ENCODE measurements at regions not wholly inside any gene's neighbourhood (a gene's known extent, or its start where the extent isn't known, plus 50 kb on each side); places are given as distances from the start of the nearest gene placed in this dataset.

GRCh38 chr14:54173802-54174201, 217.2 kb upstream of the BMP4 start:
- no peaks in the 10 kb centered on the region for H3K36me3 Mint-ChIP-seq
- no peaks in the 10 kb centered on the region for H3K9me3 Mint-ChIP-seq
- H3K9ac ChIP-seq (ENCODE audit: insufficient read depth, low read length, poor library complexity, severe bottlenecking) = no peak overlapping the region
- peaks cover 0 to 7% of the 10 kb centered on the region in 2 donors for H3K27me3 ChIP-seq (ENCODE audit: control insufficient read depth in 2 of 2, insufficient read depth in 2 of 2, low read length in 2 of 2)
- peak overlapping the region in 1 of 7 donors; percentile 41 for H3K27ac Mint-ChIP-seq
- no peak overlapping the region for H2AFZ ChIP-seq (ENCODE audit: insufficient read depth, low read depth, low read length, poor library complexity, severe bottlenecking)
- H3K4me3 ChIP-seq (replicated peaks in 1 of 3; ENCODE audit: low read depth in 2 of 3, low read length in 3 of 3) = no peak overlapping the region
- DNase-seq = no peak
- peaks cover 2 to 13% (median 4%) of the 10 kb centered on the region in 3 donors for H3K27me3 Mint-ChIP-seq (ENCODE audit: low read depth in 3 of 3)
- no peaks in the 10 kb centered on the region for H4K20me1 ChIP-seq (ENCODE audit: insufficient read depth, low read length)
- 91% methylated on average over 1 of the region's 2 CpGs for WGBS (ENCODE audit: insufficient coverage)
- H3K4me1 ChIP-seq (ENCODE audit: control insufficient read depth in 1 of 2, insufficient read depth in 2 of 2, low read length in 2 of 2) = no peaks in the 10 kb centered on the region
- no peak overlapping the region for H3K4me2 ChIP-seq (replicated peaks; ENCODE audit: extremely low read depth, low read length, poor library complexity, severe bottlenecking)
- TF ChIP-seq, protein P1, sequence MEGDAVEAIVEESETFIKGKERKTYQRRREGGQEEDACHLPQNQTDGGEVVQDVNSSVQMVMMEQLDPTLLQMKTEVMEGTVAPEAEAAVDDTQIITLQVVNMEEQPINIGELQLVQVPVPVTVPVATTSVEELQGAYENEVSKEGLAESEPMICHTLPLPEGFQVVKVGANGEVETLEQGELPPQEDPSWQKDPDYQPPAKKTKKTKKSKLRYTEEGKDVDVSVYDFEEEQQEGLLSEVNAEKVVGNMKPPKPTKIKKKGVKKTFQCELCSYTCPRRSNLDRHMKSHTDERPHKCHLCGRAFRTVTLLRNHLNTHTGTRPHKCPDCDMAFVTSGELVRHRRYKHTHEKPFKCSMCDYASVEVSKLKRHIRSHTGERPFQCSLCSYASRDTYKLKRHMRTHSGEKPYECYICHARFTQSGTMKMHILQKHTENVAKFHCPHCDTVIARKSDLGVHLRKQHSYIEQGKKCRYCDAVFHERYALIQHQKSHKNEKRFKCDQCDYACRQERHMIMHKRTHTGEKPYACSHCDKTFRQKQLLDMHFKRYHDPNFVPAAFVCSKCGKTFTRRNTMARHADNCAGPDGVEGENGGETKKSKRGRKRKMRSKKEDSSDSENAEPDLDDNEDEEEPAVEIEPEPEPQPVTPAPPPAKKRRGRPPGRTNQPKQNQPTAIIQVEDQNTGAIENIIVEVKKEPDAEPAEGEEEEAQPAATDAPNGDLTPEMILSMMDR (IDR thresholded peaks at IDR 0.05) = no peak
- no peaks in the 10 kb centered on the region for H3K4me1 Mint-ChIP-seq
- no peaks in the 10 kb centered on the region for H3K79me2 ChIP-seq (ENCODE audit: insufficient read depth, low read length)
- H3K9me3 ChIP-seq (replicated peaks in 1 of 2; ENCODE audit: control insufficient read depth in 1 of 2, insufficient read depth in 1 of 2, low read length in 2 of 2) = no peaks in the 10 kb centered on the region
- intact Hi-C loops (cut with micrococcal nuclease) = no loop called here
- no peaks in the 10 kb centered on the region for H3K36me3 ChIP-seq (replicated peaks in 1 of 2; ENCODE audit: control insufficient read depth in 1 of 2, insufficient read depth in 2 of 2, low read length in 2 of 2)
- H3K27ac ChIP-seq (ENCODE audit: low read depth in 1 of 2, low read length in 2 of 2) = no peak overlapping the region
- H3K4me3 Mint-ChIP-seq = no peak overlapping the region

GRCh38 chr14:54174457-54174856, 217.8 kb upstream of the BMP4 start:
- H3K27me3 Mint-ChIP-seq (ENCODE audit: low read depth in 3 of 3) = peaks cover 2 to 13% (median 3%) of the 10 kb centered on the region in 3 donors

More at GRCh38 chr14:54174457-54174856, 217.8 kb upstream of the BMP4 start:
- H3K4me3 ChIP-seq (replicated peaks in 1 of 3; ENCODE audit: low read depth in 2 of 3, low read length in 3 of 3) = no peak overlapping the region
- no peak overlapping the region for H3K27ac Mint-ChIP-seq
- H3K4me3 Mint-ChIP-seq = no peak overlapping the region
- no peaks in the 10 kb centered on the region for H4K20me1 ChIP-seq (ENCODE audit: insufficient read depth, low read length)
- peaks cover 0 to 7% of the 10 kb centered on the region in 2 donors for H3K27me3 ChIP-seq (ENCODE audit: control insufficient read depth in 2 of 2, insufficient read depth in 2 of 2, low read length in 2 of 2)
- no peak overlapping the region for H3K27ac ChIP-seq (ENCODE audit: low read depth in 1 of 2, low read length in 2 of 2)
- intact Hi-C loops (cut with micrococcal nuclease) = no loop called here
- no CpG with 5 or more reads among the region's 1 CpG for WGBS (ENCODE audit: insufficient coverage)
- no peaks in the 10 kb centered on the region for H3K9me3 Mint-ChIP-seq
- H3K36me3 Mint-ChIP-seq = no peaks in the 10 kb centered on the region
- H3K9ac ChIP-seq (ENCODE audit: insufficient read depth, low read length, poor library complexity, severe bottlenecking) = no peak overlapping the region
- no peaks in the 10 kb centered on the region for H3K4me1 Mint-ChIP-seq
- no peaks in the 10 kb centered on the region for H3K9me3 ChIP-seq (replicated peaks in 1 of 2; ENCODE audit: control insufficient read depth in 1 of 2, insufficient read depth in 1 of 2, low read length in 2 of 2)
- no peaks in the 10 kb centered on the region for H3K4me1 ChIP-seq (ENCODE audit: control insufficient read depth in 1 of 2, insufficient read depth in 2 of 2, low read length in 2 of 2)
- no peak for DNase-seq
- no peaks in the 10 kb centered on the region for H3K79me2 ChIP-seq (ENCODE audit: insufficient read depth, low read length)
- no peak overlapping the region for H2AFZ ChIP-seq (ENCODE audit: insufficient read depth, low read depth, low read length, poor library complexity, severe bottlenecking)
- H3K36me3 ChIP-seq (replicated peaks in 1 of 2; ENCODE audit: control insufficient read depth in 1 of 2, insufficient read depth in 2 of 2, low read length in 2 of 2) = no peaks in the 10 kb centered on the region
- H3K4me2 ChIP-seq (replicated peaks; ENCODE audit: extremely low read depth, low read length, poor library complexity, severe bottlenecking) = no peak overlapping the region
- TF ChIP-seq, protein P1 (IDR thresholded peaks at IDR 0.05) = no peak

Measured in CD14-positive monocyte (primary cell).